ENCODE measurements at regions not wholly inside any gene's neighbourhood (a gene's known extent, or its start where the extent isn't known, plus 50 kb on each side); places are given as distances from the start of the nearest gene placed in this dataset.
"Not testable (repeated sequence)": the region's sequence is repeated elsewhere in the genome, so short reads cannot be mapped to it uniquely, and the experiment has no call there.

- no peak overlapping the region for H3K27ac ChIP-seq
- TF ChIP-seq CTCF (conservative IDR thresholded peaks at IDR 0.05): no peak
Observed at GRCh38 chr6:154629127-154629526, 104.1 kb upstream of the SCAF8 start.

GRCh38 chr6:154632119-154632518 lies 101.1 kb upstream of the SCAF8 start:
- TF ChIP-seq CTCF (conservative IDR thresholded peaks at IDR 0.05): no peak
- H3K27ac ChIP-seq: no peak overlapping the region

- no peak overlapping the region for H3K27ac ChIP-seq
- no peak for TF ChIP-seq CTCF (conservative IDR thresholded peaks at IDR 0.05)
Observed at GRCh38 chr6:154637392-154637791, 95.8 kb upstream of the SCAF8 start.

GRCh38 chr6:154638369-154638768 lies 94.8 kb upstream of the SCAF8 start:
- H3K27ac ChIP-seq: no peak overlapping the region
- TF ChIP-seq CTCF (conservative IDR thresholded peaks at IDR 0.05): no peak

GRCh38 chr6:154639196-154639595 lies 94.0 kb upstream of the SCAF8 start:
- not testable (repeated sequence) for H3K27ac ChIP-seq

- H3K27ac ChIP-seq: no peak overlapping the region
- TF ChIP-seq CTCF (conservative IDR thresholded peaks at IDR 0.05): no peak
Observed at GRCh38 chr6:154648188-154648887, 84.9 kb upstream of the SCAF8 start.

GRCh38 chr6:154648888-154649205 lies 84.4 kb upstream of the SCAF8 start:
- TF ChIP-seq CTCF (conservative IDR thresholded peaks at IDR 0.05): no peak
- no peak overlapping the region for H3K27ac ChIP-seq

- no peak overlapping the region for H3K27ac ChIP-seq
- TF ChIP-seq CTCF (conservative IDR thresholded peaks at IDR 0.05): no peak
Observed at GRCh38 chr6:154649721-154650120, 83.5 kb upstream of the SCAF8 start.

All from VCaP (cell line).